WTC11 (cell line): ENCODE measurements at regions not wholly inside any gene's neighbourhood (a gene's known extent, or its start where the extent isn't known, plus 50 kb on each side); places are given as distances from the start of the nearest gene placed in this dataset.

ENCODE experiments used
- ATAC-seq: fragments of 200-7000 bp; cut with Tn5 transposase; 2 replicates; pipeline ENCODE4 v1.10.0; 2021; ENCODE audit warnings: mild to moderate bottlenecking, moderate library complexity
- CTCF ChIA-PET: fragments of 300-600 bp; sonication (Branson Sonifier 250); formaldehyde crosslinking; loops from one replicate; lab custom pipeline; 2021; ENCODE audit warnings: antibody characterized with exemption; lab: Charles Lee
- POLR2A ChIA-PET: fragments of 350-600 bp; sonication (Branson Sonifier 250); formaldehyde crosslinking; loops from one replicate; lab custom pipeline; 2021; ENCODE audit warnings: antibody characterized with exemption; lab: Charles Lee
- DNase-seq: peaks from one replicate; pipeline ENCODE4 v3.0.0; 2021; ENCODE audit warnings: low spot score
- H3K27ac Mint-ChIP-seq: 2 replicates; pipeline ENCODE4 v1.8.0; 2021; ENCODE audit warnings: mixed read lengths
- H3K27me3 Mint-ChIP-seq: 2 replicates; pipeline ENCODE4 v1.8.0; 2021; ENCODE audit warnings: low read depth, mild to moderate bottlenecking, moderate library complexity, mixed read lengths
- H3K36me3 Mint-ChIP-seq: 2 replicates; pipeline ENCODE4 v1.8.0; 2021; ENCODE audit warnings: mixed read lengths
- H3K4me1 Mint-ChIP-seq: 2 replicates; pipeline ENCODE4 v1.8.0; 2022; ENCODE audit warnings: mixed read lengths
- H3K4me3 Mint-ChIP-seq: 2 replicates; pipeline ENCODE4 v1.8.0; 2021; ENCODE audit warnings: mild to moderate bottlenecking, moderate library complexity, mixed read lengths
- H3K9me3 Mint-ChIP-seq: 2 replicates; pipeline ENCODE4 v1.8.0; 2021; ENCODE audit warnings: mixed read lengths
- ATF6 ChIP-seq: sonication (generic); formaldehyde crosslinking; IDR thresholded peaks from 2 replicates; pipeline ENCODE4 v1.8.1; 2023; ENCODE audit warnings: mild to moderate bottlenecking, missing genetic modification reagents
- CBFB ChIP-seq: sonication (generic); formaldehyde crosslinking; IDR thresholded peaks from 2 replicates; pipeline ENCODE4 v1.8.1; 2022; ENCODE audit warnings: mild to moderate bottlenecking, low read depth, missing genetic modification reagents
- CREM ChIP-seq: sonication (generic); formaldehyde crosslinking; IDR thresholded peaks from 2 replicates; pipeline ENCODE4 v1.8.1; 2022; ENCODE audit warnings: mild to moderate bottlenecking, missing genetic modification reagents, moderate library complexity
- EMX1 ChIP-seq: fragments of 250-450 bp; sonication (Bioruptor Pico); IDR thresholded peaks from 2 replicates; pipeline ENCODE4 v1.8.0; 2021; ENCODE audit warnings: mild to moderate bottlenecking
- ESRRA ChIP-seq: sonication (generic); formaldehyde crosslinking; IDR thresholded peaks from 2 replicates; pipeline ENCODE4 v1.8.1; 2022; ENCODE audit warnings: mild to moderate bottlenecking, missing genetic modification reagents, borderline replicate concordance
- FOXJ3 ChIP-seq: sonication (generic); formaldehyde crosslinking; IDR thresholded peaks from 2 replicates; pipeline ENCODE4 v1.9.0; 2021; ENCODE audit warnings: missing genetic modification reagents, mild to moderate bottlenecking, borderline replicate concordance
- FOXP4 ChIP-seq: sonication (generic); formaldehyde crosslinking; IDR thresholded peaks from 2 replicates; pipeline ENCODE4 v1.8.0; 2022; ENCODE audit warnings: mild to moderate bottlenecking, missing genetic modification reagents
- GABPB1 ChIP-seq: sonication (generic); formaldehyde crosslinking; IDR thresholded peaks from 2 replicates; pipeline ENCODE4 v1.8.1; 2023; ENCODE audit warnings: mild to moderate bottlenecking, missing genetic modification reagents
- HMGXB4 ChIP-seq: sonication (generic); formaldehyde crosslinking; IDR thresholded peaks from 2 replicates; pipeline ENCODE4 v1.8.1; 2023; ENCODE audit warnings: mild to moderate bottlenecking, moderate library complexity, missing genetic modification reagents
- JUN ChIP-seq: sonication (generic); formaldehyde crosslinking; IDR thresholded peaks from 2 replicates; pipeline ENCODE4 v1.8.0; 2023; ENCODE audit warnings: mild to moderate bottlenecking, missing genetic modification reagents
- NFE2L1 ChIP-seq: sonication (generic); formaldehyde crosslinking; IDR thresholded peaks from 2 replicates; pipeline ENCODE4 v1.8.1; 2023; ENCODE audit warnings: missing genetic modification reagents
- NFYB ChIP-seq: sonication (generic); formaldehyde crosslinking; conservative IDR thresholded peaks from 2 replicates; pipeline ENCODE4 v1.8.0; 2022; ENCODE audit warnings: low read depth, missing genetic modification reagents
- PRRX2 ChIP-seq: fragments of 250-450 bp; sonication (Bioruptor Pico); IDR thresholded peaks from 2 replicates; pipeline ENCODE4 v1.8.0; 2021; ENCODE audit warnings: mild to moderate bottlenecking
- SMAD4 ChIP-seq: sonication (generic); formaldehyde crosslinking; IDR thresholded peaks from 2 replicates; pipeline ENCODE4 v1.8.0; 2022; ENCODE audit warnings: mild to moderate bottlenecking, missing genetic modification reagents
- SOX15 ChIP-seq: fragments of 250-450 bp; sonication (Bioruptor Pico); IDR thresholded peaks from 2 replicates; pipeline ENCODE4 v1.9.0; 2021; ENCODE audit warnings: mild to moderate bottlenecking
- SP1 ChIP-seq: sonication (generic); formaldehyde crosslinking; conservative IDR thresholded peaks from 2 replicates; pipeline ENCODE4 v1.8.1; 2022; ENCODE audit warnings: missing genetic modification reagents
- USF1 ChIP-seq: sonication (generic); formaldehyde crosslinking; IDR thresholded peaks from 2 replicates; pipeline ENCODE4 v1.8.0; 2022; ENCODE audit warnings: mild to moderate bottlenecking, missing genetic modification reagents
- ZMAT4 ChIP-seq: fragments of 250-450 bp; sonication (Bioruptor Pico); IDR thresholded peaks from 2 replicates; pipeline ENCODE4 v1.9.0; 2021; ENCODE audit warnings: mild to moderate bottlenecking
- ZNF121 ChIP-seq: sonication (generic); formaldehyde crosslinking; IDR thresholded peaks from 2 replicates; pipeline ENCODE4 v1.8.0; 2023; ENCODE audit warnings: missing genetic modification reagents
- ZNF263 ChIP-seq: sonication (generic); formaldehyde crosslinking; IDR thresholded peaks from 2 replicates; pipeline ENCODE4 v1.8.1; 2022; ENCODE audit warnings: low read depth, mild to moderate bottlenecking, moderate library complexity, missing genetic modification reagents
- ZNF425 ChIP-seq: fragments of 250-450 bp; sonication (Bioruptor Pico); conservative IDR thresholded peaks from 2 replicates; pipeline ENCODE4 v1.9.0; 2021; ENCODE audit warnings: mild to moderate bottlenecking

GRCh38 chr9:86705490-86705889, 241.8 kb downstream of the GAS1 start (continued):
- TF ChIP-seq HMGXB4, result no peak
- TF ChIP-seq FOXJ3 (CRISPR knock-in tag), result no peak
- no peak for TF ChIP-seq ATF6 (CRISPR knock-in tag)
- TF ChIP-seq, all 79 proteins: peak for 0

- ATAC-seq, result no peak
- POLR2A ChIA-PET, result no interaction called here
- Mint-ChIP-seq H3K27me3 (no peaks in the 10 kb centered on the region), H3K27ac (no peak overlapping the region), H3K4me3 (no peak overlapping the region), H3K9me3 (no peaks in the 10 kb centered on the region), H3K4me1 (peaks cover 10% of the 10 kb centered on the region), H3K36me3 (no peaks in the 10 kb centered on the region)
- CTCF ChIA-PET, result no interaction called here
- no peak for DNase-seq
- TF ChIP-seq ZNF263 (CRISPR knock-in tag) (no peak), ZMAT4 (no peak), GABPB1 (CRISPR knock-in tag) (no peak), JUN (CRISPR knock-in tag) (no peak), EMX1 (no peak), SOX15 (CRISPR knock-in tag) (no peak), SMAD4 (CRISPR knock-in tag) (no peak), ZNF425 (CRISPR knock-in tag) (no peak), USF1 (CRISPR knock-in tag) (no peak), NFYB (CRISPR knock-in tag) (no peak), ZNF121 (no peak), PRRX2 (no peak), CBFB (CRISPR knock-in tag) (no peak), FOXP4 (CRISPR knock-in tag) (no peak)
These were observed 244.0 kb downstream of the GAS1 start for GRCh38 chr9:86703346-86703745.

GRCh38 chr9:86700629-86701028, 246.7 kb downstream of the GAS1 start:
- Mint-ChIP-seq H3K4me1 (no peaks in the 10 kb centered on the region), H3K9me3 (no peaks in the 10 kb centered on the region), H3K4me3 (no peak overlapping the region), H3K27ac (no peak overlapping the region), H3K36me3 (no peaks in the 10 kb centered on the region), H3K27me3 (no peaks in the 10 kb centered on the region)
- ChIA-PET CTCF (no interaction called here), POLR2A (no interaction called here)
- ATAC-seq (no peak), DNase-seq (no peak)
- TF ChIP-seq NFE2L1 (CRISPR knock-in tag), result no peak
- no peak for TF ChIP-seq SP1 (CRISPR knock-in tag)
- TF ChIP-seq ESRRA (CRISPR knock-in tag), result no peak
- no peak for TF ChIP-seq CREM (CRISPR knock-in tag)
